H1 (cell line): ENCODE measurements at regions not wholly inside any gene's neighbourhood (a gene's known extent, or its start where the extent isn't known, plus 50 kb on each side); places are given as distances from the start of the nearest gene placed in this dataset.

Experiments used
- JUN ChIP-seq: IDR thresholded peaks from 2 replicates; pipeline ENCODE4 v1.6.1; 2011; ENCODE audit warnings: low read depth, mild to moderate bottlenecking, improper control_type of control experiment, low read length
- RXRA ChIP-seq: IDR thresholded peaks from 2 replicates; pipeline ENCODE4 v1.6.1; 2011; ENCODE audit warnings: low read depth, mild to moderate bottlenecking, low read length, moderate library complexity; ENCODE audit not compliant: insufficient read depth
- TF ChIP-seq, protein P1 (sequence below): IDR thresholded peaks from 2 replicates; pipeline ENCODE4 v1.6.1; 2011; ENCODE audit warnings: low read depth, mild to moderate bottlenecking, low read length; ENCODE audit not compliant: insufficient read depth

DNA sequence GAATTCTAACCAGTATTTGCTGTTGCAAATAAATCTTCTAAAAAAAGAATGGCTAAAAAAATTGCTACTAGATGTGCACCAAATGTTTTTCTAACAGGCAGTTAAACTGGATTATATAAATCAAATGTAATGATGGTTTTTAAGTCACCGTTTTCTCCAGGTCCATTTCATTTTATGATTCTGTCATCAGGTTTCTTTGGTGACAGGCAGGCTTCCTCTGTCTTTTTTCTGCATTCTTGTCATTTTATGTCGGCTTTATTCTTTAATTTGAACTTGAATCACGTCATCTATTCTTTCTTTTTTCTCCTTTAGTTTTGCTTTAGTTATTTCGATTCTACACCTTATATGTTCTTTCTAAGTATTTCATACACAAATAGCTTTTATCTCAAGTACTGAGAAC is 212.5 kb downstream of the SOCS6 start (continued):
- TF ChIP-seq, protein P1, sequence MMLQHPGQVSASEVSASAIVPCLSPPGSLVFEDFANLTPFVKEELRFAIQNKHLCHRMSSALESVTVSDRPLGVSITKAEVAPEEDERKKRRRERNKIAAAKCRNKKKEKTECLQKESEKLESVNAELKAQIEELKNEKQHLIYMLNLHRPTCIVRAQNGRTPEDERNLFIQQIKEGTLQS, result no peak
- TF ChIP-seq RXRA (no peak), JUN (no peak)
